ENCODE measurements at regions not wholly inside any gene's neighbourhood (a gene's known extent, or its start where the extent isn't known, plus 50 kb on each side); places are given as distances from the start of the nearest gene placed in this dataset.

DNA sequence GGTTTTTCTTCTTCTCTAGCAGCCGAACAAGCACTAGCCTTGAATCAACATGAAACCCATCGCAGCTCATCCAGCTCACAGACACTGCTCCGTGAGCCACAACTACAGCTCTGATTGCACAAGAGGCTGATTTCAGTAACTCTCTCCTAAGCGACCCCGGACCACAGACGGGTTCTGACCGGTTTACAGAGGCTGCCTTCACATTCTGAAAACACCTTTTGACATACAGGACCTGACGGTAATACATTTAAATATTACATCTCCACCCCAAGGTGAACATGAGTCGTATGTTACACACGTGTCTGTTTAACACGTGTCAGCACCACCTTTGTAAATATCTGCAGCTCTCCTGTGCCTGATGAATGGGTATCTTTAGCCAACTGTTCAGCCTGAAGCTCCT, 120.7 kb downstream of the TMEM18 start:
- Histone ChIP-seq H3K27ac (no peak overlapping the region), H3K4me3 (no peak overlapping the region)

- no peak overlapping the region for H3K4me3 ChIP-seq
- no peak overlapping the region for H3K27ac ChIP-seq
These were observed 121.9 kb downstream of the TMEM18 start for GRCh38 chr2:555164-555922.

DNA sequence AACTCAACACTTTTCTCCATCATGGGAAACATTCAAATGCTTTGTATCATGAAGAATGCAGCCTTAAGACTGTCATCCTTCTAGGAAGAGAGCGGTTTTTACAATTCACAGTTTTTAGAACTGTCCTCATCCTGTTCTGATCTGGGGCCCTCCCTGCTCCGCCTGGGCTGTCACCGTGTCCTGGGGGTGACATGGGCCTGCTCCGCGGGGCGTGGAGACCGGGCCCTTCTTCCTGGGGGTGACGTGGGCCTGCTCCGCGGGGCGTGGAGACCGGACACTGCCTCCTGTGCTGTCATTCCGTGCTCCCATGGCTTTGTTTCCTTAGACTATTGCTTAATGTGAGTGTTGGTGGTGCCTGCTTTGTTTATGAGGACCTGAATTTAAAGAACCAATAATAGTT, 122.8 kb downstream of the TMEM18 start:
- no peak overlapping the region for H3K27ac ChIP-seq

GRCh38 chr2:552906-553305, 124.3 kb downstream of the TMEM18 start:
- H3K4me3 ChIP-seq: no peak overlapping the region
- no peak overlapping the region for H3K27ac ChIP-seq

More for the DNA sequence above, 122.8 kb downstream of the TMEM18 start:
- no peak overlapping the region for H3K4me3 ChIP-seq

- Histone ChIP-seq H3K27ac (no peak overlapping the region), H3K4me3 (no peak overlapping the region)
These were observed 125.6 kb downstream of the TMEM18 start for GRCh38 chr2:551621-552020.

- Histone ChIP-seq H3K4me3 (no peak overlapping the region), H3K27ac (no peak overlapping the region)
These were observed 126.2 kb downstream of the TMEM18 start for GRCh38 chr2:550860-551567.

DNA sequence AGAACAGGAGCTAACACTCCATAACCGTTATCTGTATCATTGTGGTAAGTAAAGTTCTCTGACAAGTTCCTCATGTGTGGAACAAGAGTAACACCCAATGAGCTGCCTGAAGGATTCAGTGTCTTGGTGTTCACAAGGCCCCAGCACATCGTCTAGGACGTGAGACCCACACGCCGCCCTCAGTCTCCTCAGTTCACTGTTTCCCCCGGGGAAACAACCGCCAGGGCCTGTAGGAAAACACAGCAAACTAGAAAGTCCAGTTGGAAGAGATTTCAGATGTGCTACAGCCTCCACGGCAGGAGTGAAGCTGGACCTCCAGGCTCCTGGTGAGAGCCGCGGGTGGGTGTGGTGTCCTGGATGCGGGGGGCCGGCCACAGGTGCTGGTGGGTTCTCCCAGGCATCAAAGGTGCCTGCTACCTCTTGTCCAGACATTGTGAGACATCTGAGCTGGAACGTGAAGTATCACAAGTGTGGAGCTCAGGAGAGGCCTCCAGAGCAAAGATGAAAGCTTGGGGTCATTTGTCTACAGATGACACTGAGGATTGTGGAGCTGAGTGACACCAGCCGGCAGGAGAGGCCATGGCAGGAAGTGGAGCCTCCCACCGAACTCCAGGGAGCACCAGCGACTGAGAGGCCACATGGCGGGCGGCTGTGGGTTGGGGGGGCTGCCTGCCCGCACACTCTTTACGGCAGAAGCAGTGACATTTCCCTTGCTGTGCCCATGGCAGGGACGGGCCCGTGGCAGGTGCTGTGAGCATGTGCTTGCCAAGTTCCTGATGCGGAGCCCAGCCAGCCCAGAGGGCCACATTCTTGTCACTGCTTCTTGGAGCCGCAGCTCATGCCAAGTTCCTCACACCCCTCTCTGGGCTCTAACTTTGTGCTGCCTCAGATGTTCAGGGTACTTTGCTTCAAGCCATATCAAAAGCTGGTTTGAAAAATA, 131.2 kb downstream of the TMEM18 start:
- Histone ChIP-seq H3K4me3 (no peak overlapping the region), H3K27ac (no peak overlapping the region)

GRCh38 chr2:545228-545627, 132.0 kb downstream of the TMEM18 start:
- H3K4me3 ChIP-seq: no peak overlapping the region
- no peak overlapping the region for H3K27ac ChIP-seq

GRCh38 chr2:538646-539045, 138.6 kb downstream of the TMEM18 start:
- Histone ChIP-seq H3K27ac (no peak overlapping the region), H3K4me3 (no peak overlapping the region)

- Histone ChIP-seq H3K27ac (no peak overlapping the region), H3K4me3 (no peak overlapping the region)
These were observed 142.0 kb downstream of the TMEM18 start for GRCh38 chr2:535222-535621.

- Histone ChIP-seq H3K4me3 (no peak overlapping the region), H3K27ac (no peak overlapping the region)
These were observed 147.4 kb downstream of the TMEM18 start for GRCh38 chr2:529852-530251.

DNA sequence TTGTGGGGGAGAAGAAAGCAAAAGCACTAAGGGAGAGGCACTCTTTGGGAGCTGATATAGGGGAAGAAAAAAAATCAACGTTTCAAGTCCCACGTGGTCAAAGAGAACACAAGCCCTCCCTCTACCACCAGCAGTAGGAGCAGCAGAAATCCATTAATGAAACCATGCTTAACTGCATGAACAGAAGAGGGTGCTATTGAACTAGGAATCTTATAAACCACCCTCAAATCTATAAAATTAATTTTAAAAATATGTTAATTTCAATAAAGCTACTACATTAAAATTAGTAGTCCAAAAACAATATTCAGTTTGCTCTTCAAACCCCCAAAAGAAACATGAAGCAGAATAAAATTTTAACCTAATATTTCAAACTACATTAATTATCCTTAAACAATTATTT, 147.8 kb downstream of the TMEM18 start:
- no peak overlapping the region for H3K27ac ChIP-seq

DNA sequence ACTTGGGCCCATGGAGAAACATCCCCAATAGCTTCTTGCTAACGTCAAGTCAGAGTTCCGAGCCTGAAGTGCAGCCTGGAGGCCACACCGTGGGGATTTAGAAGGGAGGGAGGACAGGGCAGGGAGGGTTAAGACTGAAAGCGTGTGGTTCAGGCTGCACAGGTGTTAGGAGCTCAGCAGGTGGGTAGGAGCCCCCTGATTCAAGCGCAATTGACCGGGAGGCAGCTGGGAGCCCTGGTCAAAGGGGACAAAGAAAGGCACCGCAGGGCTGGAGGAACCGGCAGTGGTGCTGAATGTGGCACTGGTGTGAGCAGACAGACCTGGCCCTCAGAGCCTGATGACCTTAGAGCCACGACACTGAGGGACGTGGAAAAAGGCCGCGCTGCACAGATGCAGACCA, 149.6 kb downstream of the TMEM18 start:
- H3K27ac ChIP-seq: no peak overlapping the region
- H3K4me3 ChIP-seq: no peak overlapping the region

More for the DNA sequence above, 147.8 kb downstream of the TMEM18 start:
- H3K4me3 ChIP-seq: no peak overlapping the region

GRCh38 chr2:526918-527317, 150.3 kb downstream of the TMEM18 start:
- Histone ChIP-seq H3K4me3 (no peak overlapping the region), H3K27ac (no peak overlapping the region)

DNA sequence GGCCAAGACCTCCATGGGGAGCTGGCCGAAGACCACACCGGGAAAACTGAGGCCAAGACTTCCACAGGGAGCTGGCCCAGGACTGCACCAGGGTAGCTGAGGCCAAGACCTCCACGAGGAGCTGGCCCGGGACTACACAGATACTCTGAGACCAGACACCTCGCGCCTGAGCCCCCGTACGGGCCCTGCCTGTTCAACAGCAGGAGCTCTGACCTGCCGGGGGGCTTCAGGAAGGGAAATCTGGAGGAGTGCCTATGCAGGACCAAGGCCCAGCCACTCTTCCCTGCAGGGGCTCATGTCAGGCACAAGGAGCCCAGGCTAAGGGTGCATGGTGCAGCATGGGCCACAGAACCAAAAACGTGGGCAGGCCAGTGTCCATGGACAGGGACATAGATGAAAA, 151.6 kb downstream of the TMEM18 start:
- H3K27ac ChIP-seq: no peak overlapping the region

GRCh38 chr2:525021-525420, 152.2 kb downstream of the TMEM18 start:
- Histone ChIP-seq H3K4me3 (no peak overlapping the region), H3K27ac (no peak overlapping the region)

More for the DNA sequence above, 151.6 kb downstream of the TMEM18 start:
- no peak overlapping the region for H3K4me3 ChIP-seq

- Histone ChIP-seq H3K4me3 (no peak overlapping the region), H3K27ac (no peak overlapping the region)
These were observed 152.8 kb downstream of the TMEM18 start for GRCh38 chr2:524442-524841.

GRCh38 chr2:523698-524270, 153.4 kb downstream of the TMEM18 start:
- no peak overlapping the region for H3K4me3 ChIP-seq
- no peak overlapping the region for H3K27ac ChIP-seq

DNA sequence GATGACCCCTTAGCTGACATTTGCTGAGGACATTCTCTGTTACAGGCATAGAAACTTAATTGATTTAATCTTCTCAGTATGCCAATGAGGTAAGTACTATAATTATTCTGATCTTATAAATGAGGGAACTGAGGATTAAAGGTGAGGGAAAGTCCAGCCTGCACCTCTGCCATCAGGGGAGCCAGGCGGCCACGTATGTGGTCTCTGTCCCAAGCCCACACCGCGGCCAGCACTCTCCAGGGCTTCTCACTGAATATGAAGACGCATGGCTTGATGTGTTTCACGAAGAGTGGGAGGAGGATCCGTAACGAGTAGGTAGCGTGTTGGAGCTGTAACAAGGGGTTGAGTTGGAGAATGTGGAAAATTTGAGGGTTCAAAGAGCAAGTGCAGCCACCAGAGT, 154.4 kb downstream of the TMEM18 start:
- Histone ChIP-seq H3K27ac (no peak overlapping the region), H3K4me3 (no peak overlapping the region)
